Activated B cell treated with CpG ODN at 0.5 μM for 24 hours (primary cell): ENCODE measurements at regions not wholly inside any gene's neighbourhood (a gene's known extent, or its start where the extent isn't known, plus 50 kb on each side); places are given as distances from the start of the nearest gene placed in this dataset.

Source experiments
- ATAC-seq: fragments of 200-7000 bp; cut with Tn5 transposase; one replicate; pipeline ENCODE4 v1.10.0; 2021; ENCODE audit warnings: low read depth, mild to moderate bottlenecking, moderate library complexity
- CTCF ChIA-PET: fragments of 350-600 bp; sonication (Branson Sonifier 250); formaldehyde crosslinking; loops from one replicate; lab custom pipeline; 2021; ENCODE audit warnings: antibody characterized with exemption; lab: Charles Lee
- POLR2A ChIA-PET: fragments of 350-600 bp; sonication (Branson Sonifier 250); formaldehyde crosslinking; loops from one replicate; lab custom pipeline; 2021; ENCODE audit warnings: antibody characterized with exemption; lab: Charles Lee
- DNase-seq: peaks from one replicate; pipeline ENCODE4 v3.0.0; 2022
- H3K27ac Mint-ChIP-seq: one replicate; pipeline ENCODE4 v1.8.0; 2020; ENCODE audit warnings: mixed read lengths
- H3K27me3 Mint-ChIP-seq: one replicate; pipeline ENCODE4 v1.8.0; 2021; ENCODE audit warnings: mixed read lengths
- H3K36me3 Mint-ChIP-seq: one replicate; pipeline ENCODE4 v1.8.0; 2021; ENCODE audit warnings: low read depth, mixed read lengths
- H3K4me1 Mint-ChIP-seq: one replicate; pipeline ENCODE4 v1.8.0; 2021; ENCODE audit warnings: mixed read lengths
- H3K4me3 Mint-ChIP-seq: one replicate; pipeline ENCODE4 v1.8.0; 2020; ENCODE audit warnings: mild to moderate bottlenecking, mixed read lengths
- H3K9me3 Mint-ChIP-seq: one replicate; pipeline ENCODE4 v1.8.0; 2020; ENCODE audit warnings: mixed read lengths
- intact Hi-C: fragments of 100-400 bp; cut with micrococcal nuclease; formaldehyde crosslinking; loops from one replicate; pipeline ENCODE4 v1.15.1; 2024
- TF ChIP-seq, protein P1 (sequence below): fragments of 200-600 bp; IDR thresholded peaks from one replicate; pipeline ENCODE4 v1.8.0; 2022; ENCODE audit warnings: antibody characterized with exemption, mild to moderate bottlenecking

DNA sequence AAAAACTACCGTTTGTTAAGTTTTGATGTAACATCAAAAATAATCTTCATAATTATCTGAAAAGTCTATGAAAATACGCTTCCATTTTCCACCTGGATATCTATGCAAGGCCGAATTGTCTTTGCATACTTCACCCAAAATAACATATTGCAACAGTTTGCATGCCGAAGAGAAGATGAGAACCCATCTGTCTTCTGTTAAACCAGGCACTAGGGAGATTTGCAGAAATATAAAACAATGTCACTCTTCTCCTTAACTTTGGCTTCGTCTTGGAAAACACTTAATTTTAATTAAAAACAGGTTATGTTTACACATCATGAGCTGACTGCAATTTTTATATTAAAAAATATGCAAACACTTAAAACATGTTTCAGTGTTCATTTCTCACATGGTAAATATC lies 1325.8 kb downstream of the TBC1D22A start:
- H3K27me3 Mint-ChIP-seq: no peaks in the 10 kb centered on the region
- intact Hi-C loops: no loop called here
- no peak overlapping the region for H3K27ac Mint-ChIP-seq
- peaks cover 53% of the 10 kb centered on the region for H3K4me1 Mint-ChIP-seq
- ATAC-seq (no peak), DNase-seq (no peak)
- H3K36me3 Mint-ChIP-seq: no peaks in the 10 kb centered on the region
- TF ChIP-seq, protein P1, sequence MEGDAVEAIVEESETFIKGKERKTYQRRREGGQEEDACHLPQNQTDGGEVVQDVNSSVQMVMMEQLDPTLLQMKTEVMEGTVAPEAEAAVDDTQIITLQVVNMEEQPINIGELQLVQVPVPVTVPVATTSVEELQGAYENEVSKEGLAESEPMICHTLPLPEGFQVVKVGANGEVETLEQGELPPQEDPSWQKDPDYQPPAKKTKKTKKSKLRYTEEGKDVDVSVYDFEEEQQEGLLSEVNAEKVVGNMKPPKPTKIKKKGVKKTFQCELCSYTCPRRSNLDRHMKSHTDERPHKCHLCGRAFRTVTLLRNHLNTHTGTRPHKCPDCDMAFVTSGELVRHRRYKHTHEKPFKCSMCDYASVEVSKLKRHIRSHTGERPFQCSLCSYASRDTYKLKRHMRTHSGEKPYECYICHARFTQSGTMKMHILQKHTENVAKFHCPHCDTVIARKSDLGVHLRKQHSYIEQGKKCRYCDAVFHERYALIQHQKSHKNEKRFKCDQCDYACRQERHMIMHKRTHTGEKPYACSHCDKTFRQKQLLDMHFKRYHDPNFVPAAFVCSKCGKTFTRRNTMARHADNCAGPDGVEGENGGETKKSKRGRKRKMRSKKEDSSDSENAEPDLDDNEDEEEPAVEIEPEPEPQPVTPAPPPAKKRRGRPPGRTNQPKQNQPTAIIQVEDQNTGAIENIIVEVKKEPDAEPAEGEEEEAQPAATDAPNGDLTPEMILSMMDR: no peak
- H3K9me3 Mint-ChIP-seq: no peaks in the 10 kb centered on the region
- ChIA-PET POLR2A (no interaction called here), CTCF (no interaction called here)
- no peak overlapping the region for H3K4me3 Mint-ChIP-seq

DNA sequence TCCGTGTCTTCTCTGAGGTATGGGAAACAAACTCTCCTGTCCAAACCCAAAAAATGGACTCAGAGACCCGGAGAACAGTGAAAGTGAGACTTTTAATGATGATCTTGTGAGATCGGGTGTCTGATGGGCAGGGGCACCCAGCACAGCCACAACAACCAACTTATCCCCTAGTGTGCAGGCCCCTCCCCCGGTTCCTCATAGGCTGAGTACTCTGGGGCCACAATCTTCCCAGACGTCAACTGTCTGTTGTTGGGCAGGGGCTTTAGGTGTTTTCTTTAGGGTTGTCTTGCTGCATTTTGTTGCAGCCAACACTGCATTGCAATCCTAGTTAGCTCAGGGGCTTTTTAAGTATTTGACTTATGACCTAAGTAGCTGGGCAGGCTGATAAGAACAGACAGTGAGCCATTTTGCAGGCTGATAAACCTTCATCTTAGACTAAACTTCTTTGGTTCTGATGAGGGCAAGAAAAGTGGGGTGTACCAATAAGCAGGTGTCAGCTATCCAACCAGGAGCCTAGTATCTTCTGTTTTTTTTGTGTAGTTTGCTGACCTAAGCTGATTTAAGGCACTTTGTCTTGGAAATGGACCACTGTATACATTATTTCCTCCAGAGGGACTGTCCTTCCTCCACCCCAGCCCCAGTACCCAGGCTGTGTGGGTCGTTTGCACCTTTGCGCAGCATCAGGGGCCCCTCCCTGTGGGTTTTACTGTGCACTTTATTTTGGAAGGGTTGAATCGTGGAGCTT lies 1323.6 kb downstream of the TBC1D22A start:
- POLR2A ChIA-PET: no interaction called here
- Mint-ChIP-seq H3K27ac (no peak overlapping the region), H3K27me3 (no peaks in the 10 kb centered on the region), H3K9me3 (no peaks in the 10 kb centered on the region), H3K4me1 (peaks cover 41% of the 10 kb centered on the region), H3K4me3 (no peak overlapping the region), H3K36me3 (no peaks in the 10 kb centered on the region)
- TF ChIP-seq, protein P1: no peak
- ATAC-seq: no peak
- intact Hi-C loops: no loop called here
- CTCF ChIA-PET: interaction anchor here (0.6 kb wide), 1 partner anchor 25 kb away, joined by 4 read pairs; no protein-coding TSS in a partner anchor
- no peak for DNase-seq

DNA sequence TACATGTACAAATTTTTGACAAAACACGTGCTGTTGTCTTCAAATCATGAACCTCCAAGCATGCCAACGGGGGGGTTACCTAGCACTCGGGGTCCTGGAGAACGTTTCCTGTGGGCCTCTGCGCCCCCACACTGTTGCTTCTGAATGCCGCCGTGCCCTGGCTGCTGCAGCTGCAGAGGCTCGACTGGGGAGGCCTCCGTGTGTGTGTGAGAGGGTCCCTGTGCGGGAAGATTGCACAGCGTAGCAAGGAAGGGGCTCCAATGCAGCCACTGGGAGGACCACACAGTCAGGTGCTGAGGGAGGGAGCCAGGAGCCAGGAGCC lies 1322.2 kb downstream of the TBC1D22A start:
- POLR2A ChIA-PET: no interaction called here
- no peak overlapping the region for H3K27ac Mint-ChIP-seq
- no peaks in the 10 kb centered on the region for H3K27me3 Mint-ChIP-seq
- H3K9me3 Mint-ChIP-seq: no peaks in the 10 kb centered on the region
- intact Hi-C loops: no loop called here
- no peaks in the 10 kb centered on the region for H3K36me3 Mint-ChIP-seq
- ATAC-seq (no peak), DNase-seq (no peak)
- no peak overlapping the region for H3K4me3 Mint-ChIP-seq
- CTCF ChIA-PET: no interaction called here
- TF ChIP-seq, protein P1: no peak
- peaks cover 31% of the 10 kb centered on the region for H3K4me1 Mint-ChIP-seq

- Mint-ChIP-seq H3K4me1 (peaks cover 35% of the 10 kb centered on the region), H3K27ac (peak overlapping the region; percentile 43), H3K4me3 (peak overlapping the region; percentile 20), H3K36me3 (no peaks in the 10 kb centered on the region), H3K27me3 (no peaks in the 10 kb centered on the region), H3K9me3 (no peaks in the 10 kb centered on the region)
- DNase-seq (no peak), ATAC-seq (peak; percentile 67)
- TF ChIP-seq, protein P1: no peak
- intact Hi-C loops: no loop called here
- ChIA-PET CTCF (no interaction called here), POLR2A (no interaction called here)
Measured at GRCh38 chr22:48084041-48084728, 1321.7 kb downstream of the TBC1D22A start.

- Mint-ChIP-seq H3K9me3 (no peaks in the 10 kb centered on the region), H3K4me3 (peak overlapping the region; percentile 20), H3K27me3 (no peaks in the 10 kb centered on the region), H3K27ac (no peak overlapping the region), H3K4me1 (peaks cover 42% of the 10 kb centered on the region), H3K36me3 (no peaks in the 10 kb centered on the region)
- POLR2A ChIA-PET: no interaction called here
- TF ChIP-seq, protein P1: no peak
- no peak for DNase-seq
- intact Hi-C loops: no loop called here
- ATAC-seq: no peak
- CTCF ChIA-PET: no interaction called here
Measured at GRCh38 chr22:48083502-48083901, 1321.1 kb downstream of the TBC1D22A start.
